Trophoblast cell (in vitro differentiated cells and primary cell): ENCODE measurements at regions not wholly inside any gene's neighbourhood (a gene's known extent, or its start where the extent isn't known, plus 50 kb on each side); places are given as distances from the start of the nearest gene placed in this dataset.

ENCODE experiments used
- DNase-seq, 2 donors: peaks; one replicate each; pipeline ENCODE4 v3.0.0-alpha.2; 2016
- H2AFZ ChIP-seq: 2 replicates; pipeline ENCODE4 v1.6.1; 2013; ENCODE audit warnings: low read length, moderate library complexity, mild to moderate bottlenecking; ENCODE audit not compliant: insufficient read depth, poor library complexity
- H2AK5ac ChIP-seq: 2 replicates; pipeline ENCODE4 v1.6.1; 2013; ENCODE audit warnings: mild to moderate bottlenecking, low read length
- H2BK120ac ChIP-seq: 2 replicates; pipeline ENCODE4 v1.6.1; 2013; ENCODE audit warnings: low read length, mild to moderate bottlenecking, moderate library complexity; ENCODE audit not compliant: insufficient read depth, poor library complexity
- H2BK12ac ChIP-seq: 2 replicates; pipeline ENCODE4 v1.6.1; 2013; ENCODE audit warnings: mild to moderate bottlenecking, low read length, moderate library complexity
- H2BK5ac ChIP-seq: 2 replicates; pipeline ENCODE4 v1.6.1; 2013; ENCODE audit warnings: low read length, low read depth, moderate library complexity, mild to moderate bottlenecking; ENCODE audit not compliant: poor library complexity
- H3K14ac ChIP-seq: 2 replicates; pipeline ENCODE4 v1.6.1; 2013; ENCODE audit warnings: mild to moderate bottlenecking, low read length
- H3K18ac ChIP-seq: 2 replicates; pipeline ENCODE4 v1.6.1; 2013; ENCODE audit warnings: mild to moderate bottlenecking, low read length
- H3K23ac ChIP-seq: 2 replicates; pipeline ENCODE4 v1.6.1; 2013; ENCODE audit warnings: low read length
- H3K27ac ChIP-seq: 2 replicates; pipeline ENCODE4 v1.5.1; 2013; ENCODE audit warnings: low read depth, mild to moderate bottlenecking, inconsistent platforms, low read length, moderate library complexity
- H3K27me3 ChIP-seq: 2 replicates; pipeline ENCODE4 v1.6.1; 2013; ENCODE audit warnings: inconsistent platforms, mild to moderate bottlenecking, low read length, moderate library complexity; ENCODE audit not compliant: insufficient read depth
- H3K36me3 ChIP-seq, 2 experiments: 1 replicate in 1 of 2; 2 replicates in 1 of 2; pipeline ENCODE4 v1.6.1; 2013; ENCODE audit warnings: low read length in 2 of 2, mild to moderate bottlenecking in 2 of 2, moderate library complexity in 1 of 2; ENCODE audit not compliant: insufficient read depth in 2 of 2, control insufficient read depth in 1 of 2
- H3K4ac ChIP-seq: 2 replicates; pipeline ENCODE4 v1.6.1; 2013; ENCODE audit warnings: low read depth, mild to moderate bottlenecking, low read length, moderate library complexity
- H3K4me1 ChIP-seq, 2 experiments: 1 replicate in 1 of 2; 2 replicates in 1 of 2; pipeline ENCODE4 v1.6.1; 2013; ENCODE audit warnings: low read length in 2 of 2, mild to moderate bottlenecking in 2 of 2, moderate library complexity in 1 of 2; ENCODE audit not compliant: insufficient read depth in 2 of 2, control insufficient read depth in 1 of 2
- H3K4me2 ChIP-seq: 2 replicates; pipeline ENCODE4 v1.6.1; 2013; ENCODE audit warnings: inconsistent platforms, mild to moderate bottlenecking, low read length, moderate library complexity
- H3K4me3 ChIP-seq: 2 replicates; pipeline ENCODE4 v1.5.1; 2013; ENCODE audit warnings: mild to moderate bottlenecking, low read depth, low read length, inconsistent platforms
- H3K79me1 ChIP-seq: one replicate; pipeline ENCODE4 v1.6.1; 2013; ENCODE audit warnings: low read length
- H3K79me2 ChIP-seq: 2 replicates; pipeline ENCODE4 v1.6.1; 2013; ENCODE audit warnings: low read length, mild to moderate bottlenecking; ENCODE audit not compliant: control insufficient read depth, insufficient read depth, poor library complexity
- H3K9ac ChIP-seq: 2 replicates; pipeline ENCODE4 v1.6.1; 2013; ENCODE audit warnings: mild to moderate bottlenecking, low read length
- H3K9me3 ChIP-seq: 2 replicates; pipeline ENCODE4 v1.6.1; 2013; ENCODE audit warnings: low read depth, mild to moderate bottlenecking, control low read depth, inconsistent platforms, low read length; ENCODE audit not compliant: insufficient read depth
- H4K12ac ChIP-seq: 2 replicates; pipeline ENCODE4 v1.6.1; 2013; ENCODE audit warnings: low read depth, mild to moderate bottlenecking, low read length, moderate library complexity
- H4K8ac ChIP-seq: 2 replicates; pipeline ENCODE4 v1.6.1; 2013; ENCODE audit warnings: low read depth, mild to moderate bottlenecking, low read length, moderate library complexity
- H4K91ac ChIP-seq: one replicate; pipeline ENCODE4 v1.6.1; 2013; ENCODE audit warnings: low read depth, mild to moderate bottlenecking, low read length, moderate library complexity
- WGBS: extraction: QIAGEN DNeasy Blood & Tissue Kit; methylation state at CpG from one replicate; pipeline ENCODE4 v1.1.7; 2013; ENCODE audit warnings: missing lambda C conversion rate; ENCODE audit not compliant: insufficient read length, insufficient coverage; ENCODE audit errors: extremely low coverage; 5-methylcytosine and 5-hydroxymethylcytosine counted together

- H2BK120ac ChIP-seq = no peak overlapping the region
- H3K18ac ChIP-seq = no peak overlapping the region
- no peak overlapping the region for H3K23ac ChIP-seq
- no peaks in the 10 kb centered on the region for H3K36me3 ChIP-seq
- H3K4ac ChIP-seq = no peak overlapping the region
- H3K79me2 ChIP-seq = no peaks in the 10 kb centered on the region
- no peak overlapping the region for H3K4me2 ChIP-seq
- WGBS = no CpG with 5 or more reads among the region's 4 CpGs
- no peak overlapping the region for H4K12ac ChIP-seq
- no peak overlapping the region for H3K9ac ChIP-seq
- peaks cover 10% of the 10 kb centered on the region for H3K79me1 ChIP-seq
- H3K9me3 ChIP-seq = peaks cover 2% of the 10 kb centered on the region
- no peak for DNase-seq
- H3K14ac ChIP-seq = no peak overlapping the region
- peak overlapping the region; percentile 10 for H2AK5ac ChIP-seq
- no peak overlapping the region for H4K91ac ChIP-seq
- H2BK12ac ChIP-seq = no peak overlapping the region
- H2BK5ac ChIP-seq = no peak overlapping the region
- H3K4me1 ChIP-seq = peaks cover 20 to 24% of the 10 kb centered on the region in 2 experiments
- H3K27me3 ChIP-seq = no peaks in the 10 kb centered on the region
- no peak overlapping the region for H3K27ac ChIP-seq
- no peak overlapping the region for H4K8ac ChIP-seq
- no peak overlapping the region for H3K4me3 ChIP-seq
- no peak overlapping the region for H2AFZ ChIP-seq
Measured at GRCh38 chr2:43075054-43075593, 151.3 kb downstream of the ZFP36L2 start.

GRCh38 chr2:43074592-43075053, 151.8 kb downstream of the ZFP36L2 start:
- H3K18ac ChIP-seq = no peak overlapping the region
- no peak overlapping the region for H3K27ac ChIP-seq
- H3K23ac ChIP-seq = no peak overlapping the region
- H4K8ac ChIP-seq = no peak overlapping the region
- WGBS = no CpG with 5 or more reads among the region's 2 CpGs
- no peak overlapping the region for H2BK5ac ChIP-seq
- H3K4me2 ChIP-seq = no peak overlapping the region
- no peaks in the 10 kb centered on the region for H3K36me3 ChIP-seq
- H2BK12ac ChIP-seq = peak overlapping the region; percentile 51
- no peaks in the 10 kb centered on the region for H3K27me3 ChIP-seq
- H3K4me1 ChIP-seq = peaks cover 20 to 24% of the 10 kb centered on the region in 2 experiments
- H3K79me2 ChIP-seq = no peaks in the 10 kb centered on the region
- H2AFZ ChIP-seq = no peak overlapping the region
- H3K4me3 ChIP-seq = no peak overlapping the region
- peaks cover 10% of the 10 kb centered on the region for H3K79me1 ChIP-seq
- no peak overlapping the region for H3K4ac ChIP-seq
- H4K12ac ChIP-seq = no peak overlapping the region
- no peak overlapping the region for H2BK120ac ChIP-seq
- H3K9me3 ChIP-seq = peaks cover 2% of the 10 kb centered on the region
- no peak overlapping the region for H3K9ac ChIP-seq
- DNase-seq = no peak
- peak overlapping the region; percentile 20 for H4K91ac ChIP-seq
- no peak overlapping the region for H3K14ac ChIP-seq
- H2AK5ac ChIP-seq = peak overlapping the region; percentile 10

GRCh38 chr2:43074052-43074451, 152.4 kb downstream of the ZFP36L2 start:
- whole genome bisulfite sequencing = no CpG with 5 or more reads among the region's 2 CpGs
- H3K4me2 ChIP-seq = no peak overlapping the region
- no peak overlapping the region for H3K4ac ChIP-seq
- DNase-seq = no peak
- H2BK120ac ChIP-seq = peak overlapping the region; percentile 29
- H3K9ac ChIP-seq = no peak overlapping the region
- no peak overlapping the region for H2AFZ ChIP-seq
- no peak overlapping the region for H4K12ac ChIP-seq
- peak overlapping the region; percentile 11 for H3K14ac ChIP-seq
- no peaks in the 10 kb centered on the region for H3K36me3 ChIP-seq
- H3K4me1 ChIP-seq = peaks cover 23 to 24% of the 10 kb centered on the region in 2 experiments
- peak overlapping the region; percentile 3 for H4K8ac ChIP-seq
- peak overlapping the region; percentile 18 for H2AK5ac ChIP-seq
- peak overlapping the region; percentile 15 for H4K91ac ChIP-seq
- H3K23ac ChIP-seq = no peak overlapping the region
- no peak overlapping the region for H3K27ac ChIP-seq
- no peaks in the 10 kb centered on the region for H3K27me3 ChIP-seq
- H3K18ac ChIP-seq = peak overlapping the region; percentile 9
- peak overlapping the region; percentile 37 for H2BK12ac ChIP-seq
- H3K4me3 ChIP-seq = no peak overlapping the region
- H3K79me2 ChIP-seq = no peaks in the 10 kb centered on the region
- H3K9me3 ChIP-seq = peaks cover 2% of the 10 kb centered on the region
- H3K79me1 ChIP-seq = peaks cover 10% of the 10 kb centered on the region
- no peak overlapping the region for H2BK5ac ChIP-seq

DNA sequence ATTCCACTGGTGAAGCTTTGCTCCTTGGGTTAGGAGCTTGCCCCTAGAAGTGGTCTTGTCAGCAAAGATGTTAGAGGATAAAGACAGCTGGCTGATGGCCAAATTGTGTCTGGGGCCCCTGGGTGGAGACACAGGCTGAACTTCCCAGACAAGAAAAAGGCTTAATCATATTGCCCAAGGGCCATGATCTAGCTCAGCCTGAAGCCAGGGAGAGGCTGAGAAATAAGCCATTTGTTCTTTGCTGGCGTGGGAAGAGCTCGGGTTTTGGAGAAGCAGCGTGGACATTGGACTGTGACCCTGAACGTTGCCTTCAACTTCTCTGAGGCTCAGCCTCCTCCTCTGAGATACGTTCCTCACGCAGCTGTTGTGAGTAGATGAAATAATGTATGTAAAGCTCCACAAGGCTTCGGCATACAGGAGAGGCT, 153.0 kb downstream of the ZFP36L2 start:
- Histone ChIP-seq H3K27ac (no peak overlapping the region), H2BK5ac (no peak overlapping the region), H3K4me3 (no peak overlapping the region), H3K23ac (no peak overlapping the region), H3K27me3 (no peaks in the 10 kb centered on the region), H3K9me3 (no peaks in the 10 kb centered on the region), H3K36me3 (no peaks in the 10 kb centered on the region), H3K4me1 (peaks cover 23 to 24% of the 10 kb centered on the region in 2 experiments), H4K8ac (no peak overlapping the region), H3K18ac (no peak overlapping the region), H4K91ac (peak overlapping the region; percentile 15), H3K4ac (no peak overlapping the region), H3K14ac (no peak overlapping the region), H3K79me2 (no peaks in the 10 kb centered on the region), H3K9ac (no peak overlapping the region), H3K79me1 (peaks cover 10% of the 10 kb centered on the region), H2AK5ac (no peak overlapping the region), H2BK120ac (no peak overlapping the region), H2BK12ac (peak overlapping the region; percentile 37), H2AFZ (no peak overlapping the region), H3K4me2 (no peak overlapping the region), H4K12ac (no peak overlapping the region)
- no CpG with 5 or more reads among the region's 7 CpGs for WGBS
- DNase-seq = peak; percentile 71 to 77
